H9 (cell line): ENCODE measurements at regions not wholly inside any gene's neighbourhood (a gene's known extent, or its start where the extent isn't known, plus 50 kb on each side); places are given as distances from the start of the nearest gene placed in this dataset.

Experiments
- DNase-seq: peaks from one replicate; pipeline ENCODE4 v3.0.0-alpha.2; 2017
- H2AFZ ChIP-seq: one replicate; pipeline ENCODE4 v1.6.1; 2013; ENCODE audit warnings: mild to moderate bottlenecking, low read length, control low read depth, moderate library complexity
- H2AK5ac ChIP-seq: 2 replicates; pipeline ENCODE4 v1.6.1; 2013; ENCODE audit warnings: low read length, control low read depth, mixed read lengths; ENCODE audit not compliant: insufficient read length
- H2BK120ac ChIP-seq: one replicate; pipeline ENCODE4 v1.6.1; 2013; ENCODE audit warnings: low read depth, mild to moderate bottlenecking, low read length, control low read depth, inconsistent platforms; ENCODE audit not compliant: poor library complexity, severe bottlenecking
- H2BK12ac ChIP-seq: 2 replicates; pipeline ENCODE4 v1.6.1; 2013; ENCODE audit warnings: low read length, control low read depth, mixed read lengths, low read depth; ENCODE audit not compliant: insufficient read length
- H2BK15ac ChIP-seq: 2 replicates; pipeline ENCODE4 v1.6.1; 2013; ENCODE audit warnings: low read depth, low read length, control low read depth
- H2BK20ac ChIP-seq: one replicate; pipeline ENCODE4 v1.6.1; 2013; ENCODE audit warnings: low read depth, mild to moderate bottlenecking, low read length, control low read depth, inconsistent platforms; ENCODE audit not compliant: poor library complexity, severe bottlenecking
- H2BK5ac ChIP-seq: 2 replicates; pipeline ENCODE4 v1.6.1; 2013; ENCODE audit warnings: low read length, control low read depth, mixed read lengths; ENCODE audit not compliant: insufficient read length
- H3K14ac ChIP-seq: 2 replicates; pipeline ENCODE4 v1.6.1; 2013; ENCODE audit warnings: low read length, control low read depth; ENCODE audit not compliant: insufficient read depth
- H3K18ac ChIP-seq: 2 replicates; pipeline ENCODE4 v1.6.1; 2013; ENCODE audit warnings: low read depth, mild to moderate bottlenecking, mixed read lengths, low read length, control low read depth; ENCODE audit not compliant: insufficient read length
- H3K23ac ChIP-seq: 2 replicates; pipeline ENCODE4 v1.6.1; 2013; ENCODE audit warnings: low read length, control low read depth, mixed read lengths, low read depth; ENCODE audit not compliant: insufficient read length
- H3K23me2 ChIP-seq: 2 replicates; pipeline ENCODE4 v1.6.1; 2013; ENCODE audit warnings: low read depth, mild to moderate bottlenecking, mixed read lengths, low read length, control low read depth; ENCODE audit not compliant: insufficient read length, poor library complexity, severe bottlenecking
- H3K27ac ChIP-seq: 2 replicates; pipeline ENCODE4 v1.5.1; 2013; ENCODE audit warnings: low read length, control low read depth, mixed read lengths, low read depth; ENCODE audit not compliant: insufficient read length
- H3K27me3 ChIP-seq: 2 replicates; pipeline ENCODE4 v1.6.1; 2013; ENCODE audit warnings: low read length, control low read depth, inconsistent platforms; ENCODE audit not compliant: insufficient read depth
- H3K4ac ChIP-seq: 2 replicates; pipeline ENCODE4 v1.6.1; 2013; ENCODE audit warnings: low read depth, mild to moderate bottlenecking, control low read depth, inconsistent platforms, low read length, moderate library complexity
- H3K4me1 ChIP-seq: 2 replicates; pipeline ENCODE4 v1.6.1; 2013; ENCODE audit warnings: low read length, control low read depth, inconsistent platforms; ENCODE audit not compliant: insufficient read depth
- H3K4me2 ChIP-seq: 2 replicates; pipeline ENCODE4 v1.6.1; 2013; ENCODE audit warnings: low read length, control low read depth, mixed read lengths; ENCODE audit not compliant: insufficient read length, insufficient read depth
- H3K56ac ChIP-seq: 2 replicates; pipeline ENCODE4 v1.6.1; 2013; ENCODE audit warnings: low read depth, mild to moderate bottlenecking, mixed read lengths, low read length, control low read depth; ENCODE audit not compliant: insufficient read length
- H3K79me1 ChIP-seq: 2 replicates; pipeline ENCODE4 v1.6.1; 2013; ENCODE audit warnings: low read depth, mild to moderate bottlenecking, moderate library complexity, low read length, control low read depth, inconsistent platforms; ENCODE audit not compliant: insufficient read depth, poor library complexity, severe bottlenecking
- H3K79me2 ChIP-seq: 2 replicates; pipeline ENCODE4 v1.6.1; 2013; ENCODE audit warnings: low read length, control low read depth, inconsistent platforms; ENCODE audit not compliant: insufficient read depth
- H3K9ac ChIP-seq: 2 replicates; pipeline ENCODE4 v1.6.1; 2013; ENCODE audit warnings: low read length, control low read depth, mixed read lengths; ENCODE audit not compliant: insufficient read length; ENCODE audit errors: extremely low read depth
- H3K9me3 ChIP-seq: one replicate; pipeline ENCODE4 v1.6.1; 2013; ENCODE audit warnings: low read depth, low read length, inconsistent platforms; ENCODE audit not compliant: control insufficient read depth
- H3T11ph ChIP-seq: one replicate; pipeline ENCODE4 v1.6.1; 2013; ENCODE audit warnings: mild to moderate bottlenecking, low read length, control low read depth, inconsistent platforms
- H4K20me1 ChIP-seq: one replicate; pipeline ENCODE4 v1.6.1; 2013; ENCODE audit not compliant: control insufficient read depth, insufficient read length, insufficient read depth
- H4K5ac ChIP-seq: 2 replicates; pipeline ENCODE4 v1.6.1; 2013; ENCODE audit warnings: low read depth, mild to moderate bottlenecking, mixed read lengths, low read length, control low read depth; ENCODE audit not compliant: insufficient read length
- H4K8ac ChIP-seq: replicated peaks from 2 replicates; pipeline ENCODE4 v1.6.1; 2013; ENCODE audit warnings: low read length, control low read depth, mixed read lengths, low read depth; ENCODE audit not compliant: insufficient read length
- H4K91ac ChIP-seq: 2 replicates; pipeline ENCODE4 v1.6.1; 2013; ENCODE audit warnings: low read depth, mild to moderate bottlenecking, moderate library complexity, mixed read lengths, low read length, control low read depth; ENCODE audit not compliant: insufficient read length
- H3K27ac Mint-ChIP-seq, 3 experiments: 2 replicates in 2 of 3; 3 replicates in 1 of 3; pipeline ENCODE4 v1.8.0; 2020 to 2021; ENCODE audit warnings: mixed read lengths in 3 of 3, mild to moderate bottlenecking in 1 of 3, moderate library complexity in 1 of 3
- H3K27me3 Mint-ChIP-seq: 2 replicates; pipeline ENCODE4 v1.8.0; 2021; ENCODE audit warnings: low read depth, mild to moderate bottlenecking, moderate library complexity, mixed read lengths
- H3K36me3 Mint-ChIP-seq, 3 experiments: 2 replicates in 2 of 3; 3 replicates in 1 of 3; pipeline ENCODE4 v1.8.0; 2020 to 2021; ENCODE audit warnings: low read depth in 3 of 3, mixed read lengths in 3 of 3; ENCODE audit not compliant: insufficient read depth in 1 of 3
- H3K4me1 Mint-ChIP-seq, 2 experiments: 2 replicates each; pipeline ENCODE4 v1.8.0; 2020; ENCODE audit warnings: mixed read lengths in 2 of 2
- H3K4me3 Mint-ChIP-seq, 2 experiments: 2 replicates in 1 of 2; 3 replicates in 1 of 2; pipeline ENCODE4 v1.8.0; 2020 to 2021; ENCODE audit warnings: mild to moderate bottlenecking in 2 of 2, mixed read lengths in 2 of 2, moderate library complexity in 1 of 2
- H3K9me3 Mint-ChIP-seq, 2 experiments: 2 replicates in 1 of 2; 3 replicates in 1 of 2; pipeline ENCODE4 v1.8.0; 2020; ENCODE audit warnings: mild to moderate bottlenecking in 2 of 2, mixed read lengths in 2 of 2, moderate library complexity in 1 of 2
- WGBS: extraction: QIAGEN DNeasy Blood & Tissue Kit; methylation state at CpG from one replicate; pipeline ENCODE4 v1.1.7; 2013; ENCODE audit warnings: missing lambda C conversion rate, low lambda C conversion rate, mixed read lengths; ENCODE audit not compliant: insufficient read length; ENCODE audit errors: extremely low coverage; 5-methylcytosine and 5-hydroxymethylcytosine counted together
- TF ChIP-seq, protein P1 (sequence below): fragments of 200-600 bp; sonication (generic); conservative IDR thresholded peaks from 3 replicates; pipeline ENCODE4 v1.8.0; 2021; ENCODE audit warnings: antibody characterized with exemption, mild to moderate bottlenecking

DNA sequence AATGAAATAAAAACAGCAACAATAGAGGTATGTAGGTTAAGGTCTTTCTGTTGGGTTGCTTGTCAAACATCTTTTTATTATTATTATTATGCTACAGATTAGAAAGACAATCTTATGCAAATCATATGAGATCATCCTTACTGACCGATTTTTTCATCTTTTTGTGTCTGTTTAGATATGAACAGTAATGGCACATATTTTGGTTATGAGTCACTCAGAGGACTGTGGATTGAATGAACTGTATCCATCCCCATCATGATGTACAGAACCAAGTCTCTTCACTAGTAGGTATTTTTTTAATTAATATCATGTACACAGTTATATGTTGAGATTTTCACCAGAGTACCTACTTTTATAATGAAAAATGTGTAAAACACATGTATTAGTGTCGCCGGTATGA, 159.1 kb downstream of the CHRM3 start:
- no peak overlapping the region for H2AFZ ChIP-seq
- H2AK5ac ChIP-seq: no peak overlapping the region
- Mint-ChIP-seq H3K27me3 (no peaks in the 10 kb centered on the region), H3K4me1 (no peaks in the 10 kb centered on the region), H3K27ac (no peak overlapping the region), H3K36me3 (peaks cover 0 to 6% (median 3%) of the 10 kb centered on the region in 3 experiments; a peak in 4 of 7 replicates), H3K9me3 (peaks cover 6 to 10% of the 10 kb centered on the region in 2 experiments), H3K4me3 (no peak overlapping the region)
- H3K79me1 ChIP-seq: no peaks in the 10 kb centered on the region
- no peak overlapping the region for H4K91ac ChIP-seq
- H2BK15ac ChIP-seq: no peak overlapping the region
- no peak overlapping the region for H3K4me2 ChIP-seq
- no peaks in the 10 kb centered on the region for H3K9me3 ChIP-seq
- H3K4ac ChIP-seq: no peak overlapping the region
- no peak overlapping the region for H3K18ac ChIP-seq
- no peaks in the 10 kb centered on the region for H4K20me1 ChIP-seq
- no peak overlapping the region for H2BK120ac ChIP-seq
- no peak overlapping the region for H2BK12ac ChIP-seq
- TF ChIP-seq, protein P1, sequence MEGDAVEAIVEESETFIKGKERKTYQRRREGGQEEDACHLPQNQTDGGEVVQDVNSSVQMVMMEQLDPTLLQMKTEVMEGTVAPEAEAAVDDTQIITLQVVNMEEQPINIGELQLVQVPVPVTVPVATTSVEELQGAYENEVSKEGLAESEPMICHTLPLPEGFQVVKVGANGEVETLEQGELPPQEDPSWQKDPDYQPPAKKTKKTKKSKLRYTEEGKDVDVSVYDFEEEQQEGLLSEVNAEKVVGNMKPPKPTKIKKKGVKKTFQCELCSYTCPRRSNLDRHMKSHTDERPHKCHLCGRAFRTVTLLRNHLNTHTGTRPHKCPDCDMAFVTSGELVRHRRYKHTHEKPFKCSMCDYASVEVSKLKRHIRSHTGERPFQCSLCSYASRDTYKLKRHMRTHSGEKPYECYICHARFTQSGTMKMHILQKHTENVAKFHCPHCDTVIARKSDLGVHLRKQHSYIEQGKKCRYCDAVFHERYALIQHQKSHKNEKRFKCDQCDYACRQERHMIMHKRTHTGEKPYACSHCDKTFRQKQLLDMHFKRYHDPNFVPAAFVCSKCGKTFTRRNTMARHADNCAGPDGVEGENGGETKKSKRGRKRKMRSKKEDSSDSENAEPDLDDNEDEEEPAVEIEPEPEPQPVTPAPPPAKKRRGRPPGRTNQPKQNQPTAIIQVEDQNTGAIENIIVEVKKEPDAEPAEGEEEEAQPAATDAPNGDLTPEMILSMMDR: no peak
- H3K27ac ChIP-seq: no peak overlapping the region
- no peak overlapping the region for H3T11ph ChIP-seq
- H2BK5ac ChIP-seq: no peak overlapping the region
- H4K8ac ChIP-seq: no peak overlapping the region
- H3K56ac ChIP-seq: no peak overlapping the region
- H3K27me3 ChIP-seq: no peaks in the 10 kb centered on the region
- no peak overlapping the region for H3K9ac ChIP-seq
- H3K79me2 ChIP-seq: no peaks in the 10 kb centered on the region
- no peak for DNase-seq
- no CpG with 5 or more reads among the region's 3 CpGs for WGBS
- no peak overlapping the region for H3K23ac ChIP-seq
- no peak overlapping the region for H2BK20ac ChIP-seq
- no peak overlapping the region for H3K14ac ChIP-seq
- no peaks in the 10 kb centered on the region for H3K23me2 ChIP-seq
- H4K5ac ChIP-seq: no peak overlapping the region
- H3K4me1 ChIP-seq: no peaks in the 10 kb centered on the region
